Dermis blood vessel endothelial cell (primary cell): ENCODE measurements at regions not wholly inside any gene's neighbourhood (a gene's known extent, or its start where the extent isn't known, plus 50 kb on each side); places are given as distances from the start of the nearest gene placed in this dataset.

ENCODE experiments used
- DNase-seq: peaks from one replicate; pipeline ENCODE4 v3.0.0; 2010

GRCh38 chr9:78605041-78606000 lies 308.4 kb downstream of the PSAT1 start:
- peak; percentile 26 for DNase-seq

- no peak for DNase-seq
These were observed 309.1 kb downstream of the PSAT1 start for GRCh38 chr9:78606001-78606379.

GRCh38 chr9:78607853-78608252 lies 310.9 kb downstream of the PSAT1 start:
- no peak for DNase-seq

- no peak for DNase-seq
These were observed 312.5 kb downstream of the PSAT1 start for GRCh38 chr9:78609450-78609849.

- DNase-seq: no peak
These were observed 315.2 kb downstream of the PSAT1 start for GRCh38 chr9:78612091-78612490.

GRCh38 chr9:78613006-78613405 lies 316.1 kb downstream of the PSAT1 start:
- DNase-seq: no peak

- no peak for DNase-seq
These were observed 318.0 kb downstream of the PSAT1 start for GRCh38 chr9:78614892-78615291.

- no peak for DNase-seq
These were observed 318.4 kb downstream of the PSAT1 start for GRCh38 chr9:78615372-78615771.

GRCh38 chr9:78618735-78619134 lies 321.8 kb downstream of the PSAT1 start:
- no peak for DNase-seq

- no peak for DNase-seq
These were observed 323.4 kb downstream of the PSAT1 start for GRCh38 chr9:78620303-78620702.

- DNase-seq: no peak
These were observed 323.8 kb downstream of the PSAT1 start for GRCh38 chr9:78620764-78621163.

- DNase-seq: no peak
These were observed 325.2 kb downstream of the PSAT1 start for GRCh38 chr9:78622126-78622525.

GRCh38 chr9:78626971-78627370 lies 330.0 kb downstream of the PSAT1 start:
- no peak for DNase-seq

GRCh38 chr9:78630966-78631365 lies 334.0 kb downstream of the PSAT1 start:
- DNase-seq: no peak

GRCh38 chr9:78640728-78641127 lies 343.8 kb downstream of the PSAT1 start:
- no peak for DNase-seq

GRCh38 chr9:78644359-78644758 lies 347.4 kb downstream of the PSAT1 start:
- DNase-seq: no peak

GRCh38 chr9:78654324-78654723 lies 357.4 kb downstream of the PSAT1 start:
- DNase-seq: no peak

- DNase-seq: no peak
These were observed 366.4 kb downstream of the PSAT1 start for GRCh38 chr9:78663369-78663768.

- DNase-seq: no peak
These were observed 367.4 kb downstream of the PSAT1 start for GRCh38 chr9:78664370-78664769.

- DNase-seq: no peak
These were observed 370.0 kb downstream of the PSAT1 start for GRCh38 chr9:78666818-78667414.

- DNase-seq: no peak
These were observed 371.4 kb downstream of the PSAT1 start for GRCh38 chr9:78668148-78668832.

- DNase-seq: no peak
These were observed 372.7 kb downstream of the PSAT1 start for GRCh38 chr9:78669591-78669990.

GRCh38 chr9:78671785-78672184 lies 374.9 kb downstream of the PSAT1 start:
- DNase-seq: no peak

- no peak for DNase-seq
These were observed 377.9 kb downstream of the PSAT1 start for GRCh38 chr9:78674874-78675273.
